ENCODE measurements at regions not wholly inside any gene's neighbourhood (a gene's known extent, or its start where the extent isn't known, plus 50 kb on each side); places are given as distances from the start of the nearest gene placed in this dataset.

- no peaks in the 10 kb centered on the region for H3K9me3 ChIP-seq (ENCODE audit: control insufficient read depth in 1 of 2, low read length in 2 of 2)
- H3K9ac ChIP-seq (ENCODE audit: low read depth in 1 of 2, low read length in 2 of 2): no peak overlapping the region
- no peak overlapping the region for H3K27ac ChIP-seq (ENCODE audit: low read depth, low read length)
- no peak overlapping the region for H3K4me3 ChIP-seq (ENCODE audit: low read depth in 1 of 2, low read length in 2 of 2)
- H3K4me1 ChIP-seq (ENCODE audit: control insufficient read depth in 1 of 2, insufficient read depth in 2 of 2, low read length in 2 of 2): peaks cover 6 to 14% of the 10 kb centered on the region in 2 donors
- no peaks in the 10 kb centered on the region for H3K36me3 ChIP-seq (ENCODE audit: control insufficient read depth in 1 of 2, insufficient read depth in 2 of 2, low read length in 2 of 2)
- H3K27me3 ChIP-seq (ENCODE audit: control insufficient read depth in 1 of 2, insufficient read depth in 2 of 2, low read length in 2 of 2): no peaks in the 10 kb centered on the region
Measured at GRCh38 chr13:21929400-21929799, 258.5 kb downstream of the FGF9 start.

- H3K27me3 ChIP-seq (ENCODE audit: control insufficient read depth in 1 of 2, insufficient read depth in 2 of 2, low read length in 2 of 2): no peaks in the 10 kb centered on the region
- H3K4me1 ChIP-seq (ENCODE audit: control insufficient read depth in 1 of 2, insufficient read depth in 2 of 2, low read length in 2 of 2): peaks cover 2 to 14% of the 10 kb centered on the region in 2 donors
- peaks cover 0 to under 1% of the 10 kb centered on the region in 2 donors for H3K9me3 ChIP-seq (ENCODE audit: control insufficient read depth in 1 of 2, low read length in 2 of 2)
- H3K9ac ChIP-seq (ENCODE audit: low read depth in 1 of 2, low read length in 2 of 2): no peak overlapping the region
- H3K27ac ChIP-seq (ENCODE audit: low read depth, low read length): no peak overlapping the region
- no peak overlapping the region for H3K4me3 ChIP-seq (ENCODE audit: low read depth in 1 of 2, low read length in 2 of 2)
- no peaks in the 10 kb centered on the region for H3K36me3 ChIP-seq (ENCODE audit: control insufficient read depth in 1 of 2, insufficient read depth in 2 of 2, low read length in 2 of 2)
Measured at GRCh38 chr13:21930536-21930935, 259.7 kb downstream of the FGF9 start.

- peaks cover 0 to 4% of the 10 kb centered on the region in 2 donors for H3K9me3 ChIP-seq (ENCODE audit: control insufficient read depth in 1 of 2, low read length in 2 of 2)
- H3K4me1 ChIP-seq (ENCODE audit: control insufficient read depth in 1 of 2, insufficient read depth in 2 of 2, low read length in 2 of 2): peaks cover 0 to 12% of the 10 kb centered on the region in 2 donors
- H3K9ac ChIP-seq (ENCODE audit: low read depth in 1 of 2, low read length in 2 of 2): no peak overlapping the region
- no peaks in the 10 kb centered on the region for H3K27me3 ChIP-seq (ENCODE audit: control insufficient read depth in 1 of 2, insufficient read depth in 2 of 2, low read length in 2 of 2)
- H3K4me3 ChIP-seq (ENCODE audit: low read depth in 1 of 2, low read length in 2 of 2): no peak overlapping the region
- H3K27ac ChIP-seq (ENCODE audit: low read depth, low read length): no peak overlapping the region
- no peaks in the 10 kb centered on the region for H3K36me3 ChIP-seq (ENCODE audit: control insufficient read depth in 1 of 2, insufficient read depth in 2 of 2, low read length in 2 of 2)
Measured at GRCh38 chr13:21932578-21932977, 261.7 kb downstream of the FGF9 start.

GRCh38 chr13:21932996-21933395 lies 262.1 kb downstream of the FGF9 start:
- Histone ChIP-seq H3K4me3 (ENCODE audit: low read depth in 1 of 2, low read length in 2 of 2) (no peak overlapping the region), H3K36me3 (ENCODE audit: control insufficient read depth in 1 of 2, insufficient read depth in 2 of 2, low read length in 2 of 2) (no peaks in the 10 kb centered on the region), H3K27ac (ENCODE audit: low read depth, low read length) (no peak overlapping the region), H3K4me1 (ENCODE audit: control insufficient read depth in 1 of 2, insufficient read depth in 2 of 2, low read length in 2 of 2) (peaks cover 0 to 8% of the 10 kb centered on the region in 2 donors), H3K9ac (ENCODE audit: low read depth in 1 of 2, low read length in 2 of 2) (no peak overlapping the region), H3K27me3 (ENCODE audit: control insufficient read depth in 1 of 2, insufficient read depth in 2 of 2, low read length in 2 of 2) (no peaks in the 10 kb centered on the region), H3K9me3 (ENCODE audit: control insufficient read depth in 1 of 2, low read length in 2 of 2) (peaks cover 0 to 4% of the 10 kb centered on the region in 2 donors)

GRCh38 chr13:21934284-21934683 lies 263.4 kb downstream of the FGF9 start:
- no peak overlapping the region for H3K4me3 ChIP-seq (ENCODE audit: low read depth in 1 of 2, low read length in 2 of 2)
- H3K9me3 ChIP-seq (ENCODE audit: control insufficient read depth in 1 of 2, low read length in 2 of 2): peaks cover 0 to 4% of the 10 kb centered on the region in 2 donors
- no peak overlapping the region for H3K9ac ChIP-seq (ENCODE audit: low read depth in 1 of 2, low read length in 2 of 2)
- H3K36me3 ChIP-seq (ENCODE audit: control insufficient read depth in 1 of 2, insufficient read depth in 2 of 2, low read length in 2 of 2): no peaks in the 10 kb centered on the region
- H3K4me1 ChIP-seq (ENCODE audit: control insufficient read depth in 1 of 2, insufficient read depth in 2 of 2, low read length in 2 of 2): peaks cover 0 to 6% of the 10 kb centered on the region in 2 donors
- no peak overlapping the region for H3K27ac ChIP-seq (ENCODE audit: low read depth, low read length)
- H3K27me3 ChIP-seq (ENCODE audit: control insufficient read depth in 1 of 2, insufficient read depth in 2 of 2, low read length in 2 of 2): no peaks in the 10 kb centered on the region

GRCh38 chr13:21936674-21937073 lies 265.8 kb downstream of the FGF9 start:
- Histone ChIP-seq H3K27me3 (ENCODE audit: control insufficient read depth in 1 of 2, insufficient read depth in 2 of 2, low read length in 2 of 2) (no peaks in the 10 kb centered on the region), H3K9ac (ENCODE audit: low read depth in 1 of 2, low read length in 2 of 2) (no peak overlapping the region), H3K36me3 (ENCODE audit: control insufficient read depth in 1 of 2, insufficient read depth in 2 of 2, low read length in 2 of 2) (no peaks in the 10 kb centered on the region), H3K4me1 (ENCODE audit: control insufficient read depth in 1 of 2, insufficient read depth in 2 of 2, low read length in 2 of 2) (peaks cover 0 to 6% of the 10 kb centered on the region in 2 donors), H3K4me3 (ENCODE audit: low read depth in 1 of 2, low read length in 2 of 2) (no peak overlapping the region), H3K9me3 (ENCODE audit: control insufficient read depth in 1 of 2, low read length in 2 of 2) (peaks cover 0 to 4% of the 10 kb centered on the region in 2 donors), H3K27ac (ENCODE audit: low read depth, low read length) (no peak overlapping the region)

- no peaks in the 10 kb centered on the region for H3K27me3 ChIP-seq (ENCODE audit: control insufficient read depth in 1 of 2, insufficient read depth in 2 of 2, low read length in 2 of 2)
- peaks cover 0 to 4% of the 10 kb centered on the region in 2 donors for H3K9me3 ChIP-seq (ENCODE audit: control insufficient read depth in 1 of 2, low read length in 2 of 2)
- H3K27ac ChIP-seq (ENCODE audit: low read depth, low read length): no peak overlapping the region
- no peaks in the 10 kb centered on the region for H3K4me1 ChIP-seq (ENCODE audit: control insufficient read depth in 1 of 2, insufficient read depth in 2 of 2, low read length in 2 of 2)
- no peak overlapping the region for H3K4me3 ChIP-seq (ENCODE audit: low read depth in 1 of 2, low read length in 2 of 2)
- no peaks in the 10 kb centered on the region for H3K36me3 ChIP-seq (ENCODE audit: control insufficient read depth in 1 of 2, insufficient read depth in 2 of 2, low read length in 2 of 2)
- H3K9ac ChIP-seq (ENCODE audit: low read depth in 1 of 2, low read length in 2 of 2): no peak overlapping the region
Measured at GRCh38 chr13:21938168-21938567, 267.3 kb downstream of the FGF9 start.

- H3K9ac ChIP-seq (ENCODE audit: low read depth in 1 of 2, low read length in 2 of 2): no peak overlapping the region
- H3K9me3 ChIP-seq (ENCODE audit: control insufficient read depth in 1 of 2, low read length in 2 of 2): peaks cover 1 to 4% of the 10 kb centered on the region in 2 donors
- H3K4me3 ChIP-seq (ENCODE audit: low read depth in 1 of 2, low read length in 2 of 2): no peak overlapping the region
- H3K4me1 ChIP-seq (ENCODE audit: control insufficient read depth in 1 of 2, insufficient read depth in 2 of 2, low read length in 2 of 2): no peaks in the 10 kb centered on the region
- no peaks in the 10 kb centered on the region for H3K27me3 ChIP-seq (ENCODE audit: control insufficient read depth in 1 of 2, insufficient read depth in 2 of 2, low read length in 2 of 2)
- no peaks in the 10 kb centered on the region for H3K36me3 ChIP-seq (ENCODE audit: control insufficient read depth in 1 of 2, insufficient read depth in 2 of 2, low read length in 2 of 2)
- no peak overlapping the region for H3K27ac ChIP-seq (ENCODE audit: low read depth, low read length)
Measured at GRCh38 chr13:21938636-21939035, 267.8 kb downstream of the FGF9 start.

GRCh38 chr13:21942061-21942460 lies 271.2 kb downstream of the FGF9 start:
- H3K27ac ChIP-seq (ENCODE audit: low read depth, low read length): no peak overlapping the region
- no peak overlapping the region for H3K4me3 ChIP-seq (ENCODE audit: low read depth in 1 of 2, low read length in 2 of 2)
- no peak overlapping the region for H3K9ac ChIP-seq (ENCODE audit: low read depth in 1 of 2, low read length in 2 of 2)
- H3K9me3 ChIP-seq (ENCODE audit: control insufficient read depth in 1 of 2, low read length in 2 of 2): peaks cover 17 to 22% of the 10 kb centered on the region in 2 donors
- no peaks in the 10 kb centered on the region for H3K27me3 ChIP-seq (ENCODE audit: control insufficient read depth in 1 of 2, insufficient read depth in 2 of 2, low read length in 2 of 2)
- no peaks in the 10 kb centered on the region for H3K36me3 ChIP-seq (ENCODE audit: control insufficient read depth in 1 of 2, insufficient read depth in 2 of 2, low read length in 2 of 2)
- no peaks in the 10 kb centered on the region for H3K4me1 ChIP-seq (ENCODE audit: control insufficient read depth in 1 of 2, insufficient read depth in 2 of 2, low read length in 2 of 2)

GRCh38 chr13:21944610-21945009 lies 273.7 kb downstream of the FGF9 start:
- H3K9ac ChIP-seq (ENCODE audit: low read depth in 1 of 2, low read length in 2 of 2): no peak overlapping the region
- no peaks in the 10 kb centered on the region for H3K36me3 ChIP-seq (ENCODE audit: control insufficient read depth in 1 of 2, insufficient read depth in 2 of 2, low read length in 2 of 2)
- peaks cover 17 to 22% of the 10 kb centered on the region in 2 donors for H3K9me3 ChIP-seq (ENCODE audit: control insufficient read depth in 1 of 2, low read length in 2 of 2)

GRCh38 chr13:21945195-21945594 lies 274.3 kb downstream of the FGF9 start:
- H3K36me3 ChIP-seq (ENCODE audit: control insufficient read depth in 1 of 2, insufficient read depth in 2 of 2, low read length in 2 of 2): no peaks in the 10 kb centered on the region
- H3K27me3 ChIP-seq (ENCODE audit: control insufficient read depth in 1 of 2, insufficient read depth in 2 of 2, low read length in 2 of 2): no peaks in the 10 kb centered on the region
- no peaks in the 10 kb centered on the region for H3K4me1 ChIP-seq (ENCODE audit: control insufficient read depth in 1 of 2, insufficient read depth in 2 of 2, low read length in 2 of 2)
- no peak overlapping the region for H3K9ac ChIP-seq (ENCODE audit: low read depth in 1 of 2, low read length in 2 of 2)
- no peak overlapping the region for H3K27ac ChIP-seq (ENCODE audit: low read depth, low read length)
- H3K9me3 ChIP-seq (ENCODE audit: control insufficient read depth in 1 of 2, low read length in 2 of 2): peaks cover 17 to 22% of the 10 kb centered on the region in 2 donors
- H3K4me3 ChIP-seq (ENCODE audit: low read depth in 1 of 2, low read length in 2 of 2): no peak overlapping the region

More at GRCh38 chr13:21944610-21945009, 273.7 kb downstream of the FGF9 start:
- Histone ChIP-seq H3K4me1 (ENCODE audit: control insufficient read depth in 1 of 2, insufficient read depth in 2 of 2, low read length in 2 of 2) (no peaks in the 10 kb centered on the region), H3K4me3 (ENCODE audit: low read depth in 1 of 2, low read length in 2 of 2) (no peak overlapping the region), H3K27me3 (ENCODE audit: control insufficient read depth in 1 of 2, insufficient read depth in 2 of 2, low read length in 2 of 2) (no peaks in the 10 kb centered on the region), H3K27ac (ENCODE audit: low read depth, low read length) (no peak overlapping the region)

All from duodenal mucosa (tissue), 2 donors.